H9 (cell line): ENCODE measurements at regions not wholly inside any gene's neighbourhood (a gene's known extent, or its start where the extent isn't known, plus 50 kb on each side); places are given as distances from the start of the nearest gene placed in this dataset.

Source experiments
- DNase-seq: peaks from one replicate; pipeline ENCODE4 v3.0.0-alpha.2; 2017
- H2AFZ ChIP-seq: one replicate; pipeline ENCODE4 v1.6.1; 2013; ENCODE audit warnings: mild to moderate bottlenecking, low read length, control low read depth, moderate library complexity
- H2AK5ac ChIP-seq: 2 replicates; pipeline ENCODE4 v1.6.1; 2013; ENCODE audit warnings: low read length, control low read depth, mixed read lengths; ENCODE audit not compliant: insufficient read length
- H2BK120ac ChIP-seq: one replicate; pipeline ENCODE4 v1.6.1; 2013; ENCODE audit warnings: low read depth, mild to moderate bottlenecking, low read length, control low read depth, inconsistent platforms; ENCODE audit not compliant: poor library complexity, severe bottlenecking
- H2BK12ac ChIP-seq: 2 replicates; pipeline ENCODE4 v1.6.1; 2013; ENCODE audit warnings: low read length, control low read depth, mixed read lengths, low read depth; ENCODE audit not compliant: insufficient read length
- H2BK15ac ChIP-seq: 2 replicates; pipeline ENCODE4 v1.6.1; 2013; ENCODE audit warnings: low read depth, low read length, control low read depth
- H2BK20ac ChIP-seq: one replicate; pipeline ENCODE4 v1.6.1; 2013; ENCODE audit warnings: low read depth, mild to moderate bottlenecking, low read length, control low read depth, inconsistent platforms; ENCODE audit not compliant: poor library complexity, severe bottlenecking
- H2BK5ac ChIP-seq: 2 replicates; pipeline ENCODE4 v1.6.1; 2013; ENCODE audit warnings: low read length, control low read depth, mixed read lengths; ENCODE audit not compliant: insufficient read length
- H3K14ac ChIP-seq: 2 replicates; pipeline ENCODE4 v1.6.1; 2013; ENCODE audit warnings: low read length, control low read depth; ENCODE audit not compliant: insufficient read depth
- H3K18ac ChIP-seq: 2 replicates; pipeline ENCODE4 v1.6.1; 2013; ENCODE audit warnings: low read depth, mild to moderate bottlenecking, mixed read lengths, low read length, control low read depth; ENCODE audit not compliant: insufficient read length
- H3K23ac ChIP-seq: 2 replicates; pipeline ENCODE4 v1.6.1; 2013; ENCODE audit warnings: low read length, control low read depth, mixed read lengths, low read depth; ENCODE audit not compliant: insufficient read length
- H3K23me2 ChIP-seq: 2 replicates; pipeline ENCODE4 v1.6.1; 2013; ENCODE audit warnings: low read depth, mild to moderate bottlenecking, mixed read lengths, low read length, control low read depth; ENCODE audit not compliant: insufficient read length, poor library complexity, severe bottlenecking
- H3K27ac ChIP-seq: 2 replicates; pipeline ENCODE4 v1.5.1; 2013; ENCODE audit warnings: low read length, control low read depth, mixed read lengths, low read depth; ENCODE audit not compliant: insufficient read length
- H3K27me3 ChIP-seq: 2 replicates; pipeline ENCODE4 v1.6.1; 2013; ENCODE audit warnings: low read length, control low read depth, inconsistent platforms; ENCODE audit not compliant: insufficient read depth
- H3K4ac ChIP-seq: 2 replicates; pipeline ENCODE4 v1.6.1; 2013; ENCODE audit warnings: low read depth, mild to moderate bottlenecking, control low read depth, inconsistent platforms, low read length, moderate library complexity
- H3K4me1 ChIP-seq: 2 replicates; pipeline ENCODE4 v1.6.1; 2013; ENCODE audit warnings: low read length, control low read depth, inconsistent platforms; ENCODE audit not compliant: insufficient read depth
- H3K4me2 ChIP-seq: 2 replicates; pipeline ENCODE4 v1.6.1; 2013; ENCODE audit warnings: low read length, control low read depth, mixed read lengths; ENCODE audit not compliant: insufficient read length, insufficient read depth
- H3K56ac ChIP-seq: 2 replicates; pipeline ENCODE4 v1.6.1; 2013; ENCODE audit warnings: low read depth, mild to moderate bottlenecking, mixed read lengths, low read length, control low read depth; ENCODE audit not compliant: insufficient read length
- H3K79me1 ChIP-seq: 2 replicates; pipeline ENCODE4 v1.6.1; 2013; ENCODE audit warnings: low read depth, mild to moderate bottlenecking, moderate library complexity, low read length, control low read depth, inconsistent platforms; ENCODE audit not compliant: insufficient read depth, poor library complexity, severe bottlenecking
- H3K79me2 ChIP-seq: 2 replicates; pipeline ENCODE4 v1.6.1; 2013; ENCODE audit warnings: low read length, control low read depth, inconsistent platforms; ENCODE audit not compliant: insufficient read depth
- H3K9ac ChIP-seq: 2 replicates; pipeline ENCODE4 v1.6.1; 2013; ENCODE audit warnings: low read length, control low read depth, mixed read lengths; ENCODE audit not compliant: insufficient read length; ENCODE audit errors: extremely low read depth
- H3K9me3 ChIP-seq: one replicate; pipeline ENCODE4 v1.6.1; 2013; ENCODE audit warnings: low read depth, low read length, inconsistent platforms; ENCODE audit not compliant: control insufficient read depth
- H3T11ph ChIP-seq: one replicate; pipeline ENCODE4 v1.6.1; 2013; ENCODE audit warnings: mild to moderate bottlenecking, low read length, control low read depth, inconsistent platforms
- H4K20me1 ChIP-seq: one replicate; pipeline ENCODE4 v1.6.1; 2013; ENCODE audit not compliant: control insufficient read depth, insufficient read length, insufficient read depth
- H4K5ac ChIP-seq: 2 replicates; pipeline ENCODE4 v1.6.1; 2013; ENCODE audit warnings: low read depth, mild to moderate bottlenecking, mixed read lengths, low read length, control low read depth; ENCODE audit not compliant: insufficient read length
- H4K8ac ChIP-seq: replicated peaks from 2 replicates; pipeline ENCODE4 v1.6.1; 2013; ENCODE audit warnings: low read length, control low read depth, mixed read lengths, low read depth; ENCODE audit not compliant: insufficient read length
- H4K91ac ChIP-seq: 2 replicates; pipeline ENCODE4 v1.6.1; 2013; ENCODE audit warnings: low read depth, mild to moderate bottlenecking, moderate library complexity, mixed read lengths, low read length, control low read depth; ENCODE audit not compliant: insufficient read length
- H3K27ac Mint-ChIP-seq, 3 experiments: 2 replicates in 2 of 3; 3 replicates in 1 of 3; pipeline ENCODE4 v1.8.0; 2020 to 2021; ENCODE audit warnings: mixed read lengths in 3 of 3, mild to moderate bottlenecking in 1 of 3, moderate library complexity in 1 of 3
- H3K27me3 Mint-ChIP-seq: 2 replicates; pipeline ENCODE4 v1.8.0; 2021; ENCODE audit warnings: low read depth, mild to moderate bottlenecking, moderate library complexity, mixed read lengths
- H3K36me3 Mint-ChIP-seq, 3 experiments: 2 replicates in 2 of 3; 3 replicates in 1 of 3; pipeline ENCODE4 v1.8.0; 2020 to 2021; ENCODE audit warnings: low read depth in 3 of 3, mixed read lengths in 3 of 3; ENCODE audit not compliant: insufficient read depth in 1 of 3
- H3K4me1 Mint-ChIP-seq, 2 experiments: 2 replicates each; pipeline ENCODE4 v1.8.0; 2020; ENCODE audit warnings: mixed read lengths in 2 of 2
- H3K4me3 Mint-ChIP-seq, 2 experiments: 2 replicates in 1 of 2; 3 replicates in 1 of 2; pipeline ENCODE4 v1.8.0; 2020 to 2021; ENCODE audit warnings: mild to moderate bottlenecking in 2 of 2, mixed read lengths in 2 of 2, moderate library complexity in 1 of 2
- H3K9me3 Mint-ChIP-seq, 2 experiments: 2 replicates in 1 of 2; 3 replicates in 1 of 2; pipeline ENCODE4 v1.8.0; 2020; ENCODE audit warnings: mild to moderate bottlenecking in 2 of 2, mixed read lengths in 2 of 2, moderate library complexity in 1 of 2
- WGBS: extraction: QIAGEN DNeasy Blood & Tissue Kit; methylation state at CpG from one replicate; pipeline ENCODE4 v1.1.7; 2013; ENCODE audit warnings: missing lambda C conversion rate, low lambda C conversion rate, mixed read lengths; ENCODE audit not compliant: insufficient read length; ENCODE audit errors: extremely low coverage; 5-methylcytosine and 5-hydroxymethylcytosine counted together
- TF ChIP-seq, protein P1 (sequence below): fragments of 200-600 bp; sonication (generic); conservative IDR thresholded peaks from 3 replicates; pipeline ENCODE4 v1.8.0; 2021; ENCODE audit warnings: antibody characterized with exemption, mild to moderate bottlenecking

- Histone ChIP-seq H3K23ac (no peak overlapping the region), H3K18ac (no peak overlapping the region), H2BK5ac (no peak overlapping the region), H2BK120ac (no peak overlapping the region), H3T11ph (no peak overlapping the region), H2BK15ac (no peak overlapping the region), H4K20me1 (no peaks in the 10 kb centered on the region), H3K4ac (no peak overlapping the region), H3K79me1 (no peaks in the 10 kb centered on the region), H3K27ac (no peak overlapping the region), H4K5ac (no peak overlapping the region), H2AK5ac (no peak overlapping the region), H3K27me3 (no peaks in the 10 kb centered on the region), H3K79me2 (no peaks in the 10 kb centered on the region), H3K23me2 (no peaks in the 10 kb centered on the region), H3K14ac (no peak overlapping the region), H3K9ac (no peak overlapping the region), H2BK20ac (no peak overlapping the region), H3K4me1 (no peaks in the 10 kb centered on the region), H3K9me3 (no peaks in the 10 kb centered on the region), H4K91ac (no peak overlapping the region), H3K4me2 (no peak overlapping the region), H2BK12ac (no peak overlapping the region), H4K8ac (no peak overlapping the region), H3K56ac (no peak overlapping the region), H2AFZ (no peak overlapping the region)
- WGBS: no CpG with 5 or more reads among the region's 1 CpG
- no peak for DNase-seq
- H3K36me3 Mint-ChIP-seq: peaks cover 4 to 13% (median 6%) of the 10 kb centered on the region in 3 experiments; a peak in 6 of 7 replicates
- H3K27ac Mint-ChIP-seq: peak overlapping the region in 1 of 3 experiments; percentile 46; a peak in 2 of 7 replicates
- TF ChIP-seq, protein P1, sequence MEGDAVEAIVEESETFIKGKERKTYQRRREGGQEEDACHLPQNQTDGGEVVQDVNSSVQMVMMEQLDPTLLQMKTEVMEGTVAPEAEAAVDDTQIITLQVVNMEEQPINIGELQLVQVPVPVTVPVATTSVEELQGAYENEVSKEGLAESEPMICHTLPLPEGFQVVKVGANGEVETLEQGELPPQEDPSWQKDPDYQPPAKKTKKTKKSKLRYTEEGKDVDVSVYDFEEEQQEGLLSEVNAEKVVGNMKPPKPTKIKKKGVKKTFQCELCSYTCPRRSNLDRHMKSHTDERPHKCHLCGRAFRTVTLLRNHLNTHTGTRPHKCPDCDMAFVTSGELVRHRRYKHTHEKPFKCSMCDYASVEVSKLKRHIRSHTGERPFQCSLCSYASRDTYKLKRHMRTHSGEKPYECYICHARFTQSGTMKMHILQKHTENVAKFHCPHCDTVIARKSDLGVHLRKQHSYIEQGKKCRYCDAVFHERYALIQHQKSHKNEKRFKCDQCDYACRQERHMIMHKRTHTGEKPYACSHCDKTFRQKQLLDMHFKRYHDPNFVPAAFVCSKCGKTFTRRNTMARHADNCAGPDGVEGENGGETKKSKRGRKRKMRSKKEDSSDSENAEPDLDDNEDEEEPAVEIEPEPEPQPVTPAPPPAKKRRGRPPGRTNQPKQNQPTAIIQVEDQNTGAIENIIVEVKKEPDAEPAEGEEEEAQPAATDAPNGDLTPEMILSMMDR: no peak
- H3K4me3 Mint-ChIP-seq: no peak overlapping the region
- H3K9me3 Mint-ChIP-seq: peaks cover 10% of the 10 kb centered on the region in 2 experiments; a peak in 4 of 5 replicates
- H3K4me1 Mint-ChIP-seq: peaks cover 28 to 33% of the 10 kb centered on the region in 2 experiments
- peaks cover 3% of the 10 kb centered on the region; the same call in 1 of the 2 replicates for H3K27me3 Mint-ChIP-seq
These were observed 329.2 kb downstream of the RAB3C start for GRCh38 chr5:58912116-58912515.
